ENCODE measurements at regions not wholly inside any gene's neighbourhood (a gene's known extent, or its start where the extent isn't known, plus 50 kb on each side); places are given as distances from the start of the nearest gene placed in this dataset.
A peak's percentile ranks its signal among the peaks of the same experiment; 100 is the strongest.
"Not testable (repeated sequence)": the region's sequence is repeated elsewhere in the genome, so short reads cannot be mapped to it uniquely, and the experiment has no call there.

DNA sequence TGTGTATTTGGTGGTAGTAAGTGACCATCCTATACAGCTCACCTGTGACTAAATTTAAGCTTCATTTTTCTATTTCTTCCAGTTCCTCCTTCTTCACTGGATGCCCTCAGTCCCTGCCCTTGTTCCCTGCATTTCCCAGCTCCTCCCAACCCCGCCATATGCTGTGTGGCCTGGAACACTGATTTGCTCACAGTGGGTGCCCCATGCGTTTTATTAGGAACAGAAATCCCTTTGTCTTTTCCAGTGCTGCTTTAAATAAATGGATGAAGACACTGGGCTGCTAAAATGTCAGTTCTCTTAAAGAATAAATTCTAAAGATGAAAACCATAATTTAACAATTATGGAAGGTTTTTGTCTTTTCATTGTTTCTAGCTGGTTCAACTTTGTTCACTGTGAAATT, 477.3 kb downstream of the DCDC2C start:
- in situ Hi-C loops (cut with HindIII; ENCODE audit: low pct_unique_long_range_greater_than_20kb, low sequenced_read_pairs), result no loop called here
- DNase-seq (ENCODE audit: low read depth), result no peak

DNA sequence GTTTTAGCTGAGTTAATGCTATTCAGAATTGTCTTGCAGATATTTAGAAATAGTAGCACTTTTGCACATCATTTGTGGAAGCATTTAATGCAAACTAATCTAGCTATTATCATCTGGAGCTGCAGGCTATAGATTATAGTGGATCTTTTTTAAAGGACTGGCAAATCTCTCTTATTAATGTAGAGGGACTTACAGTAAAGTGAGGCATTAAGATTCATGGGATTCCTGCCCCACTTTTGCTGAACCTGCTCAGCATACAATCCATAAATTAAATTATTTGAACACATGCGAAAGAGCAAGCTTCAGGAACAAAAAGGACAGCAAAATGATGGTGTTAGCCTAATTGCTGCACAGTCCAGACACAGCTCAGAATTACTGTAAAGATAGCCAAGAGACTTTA, 477.7 kb downstream of the DCDC2C start:
- in situ Hi-C loops (cut with HindIII; ENCODE audit: low pct_unique_long_range_greater_than_20kb, low sequenced_read_pairs), result no loop called here
- no peak for DNase-seq (ENCODE audit: low read depth)

DNA sequence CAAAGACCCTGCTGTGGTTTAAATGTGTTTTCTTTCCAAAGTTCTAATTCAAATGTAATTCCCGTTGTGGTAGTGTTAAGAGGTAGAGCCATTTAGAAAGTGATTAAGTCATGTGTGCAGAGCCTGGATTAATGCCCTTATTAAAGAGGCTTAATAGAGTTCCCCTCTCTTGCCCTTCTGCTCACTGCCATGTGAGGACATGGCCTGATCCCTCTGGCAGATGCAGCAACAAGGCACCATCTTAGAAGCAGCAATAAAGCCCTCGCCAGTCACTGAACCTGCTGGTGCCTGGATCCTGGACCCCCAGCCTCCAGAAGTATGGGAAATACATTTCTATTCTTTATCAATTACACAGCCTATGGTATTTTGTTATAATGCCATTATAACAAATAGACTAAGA, 485.2 kb downstream of the DCDC2C start:
- in situ Hi-C loops (cut with HindIII; ENCODE audit: low pct_unique_long_range_greater_than_20kb, low sequenced_read_pairs), result no loop called here

DNA sequence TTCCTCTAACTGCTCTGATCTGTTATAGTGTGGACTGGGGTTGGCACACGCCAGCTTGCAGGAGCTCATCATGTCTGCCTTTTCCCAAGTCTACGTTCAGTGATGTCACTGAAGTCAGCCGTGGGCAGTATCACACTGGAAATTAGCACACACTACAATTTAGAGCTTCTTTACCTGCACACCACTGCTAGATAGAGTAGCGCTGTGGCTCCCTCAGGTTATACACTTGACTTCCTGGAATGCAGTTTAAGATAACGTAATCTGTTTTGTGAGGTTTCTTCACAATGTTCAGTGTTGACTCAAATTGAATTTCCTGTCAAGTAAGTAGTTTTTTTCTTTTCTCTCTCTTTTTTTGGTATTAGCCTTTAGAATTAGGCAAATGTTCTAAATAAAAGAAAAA, 487.2 kb downstream of the DCDC2C start:
- in situ Hi-C loops (cut with HindIII; ENCODE audit: low pct_unique_long_range_greater_than_20kb, low sequenced_read_pairs), result no loop called here
- no peak for DNase-seq (ENCODE audit: low read depth)

More for the DNA sequence above, 485.2 kb downstream of the DCDC2C start:
- no peak for DNase-seq (ENCODE audit: low read depth)

DNA sequence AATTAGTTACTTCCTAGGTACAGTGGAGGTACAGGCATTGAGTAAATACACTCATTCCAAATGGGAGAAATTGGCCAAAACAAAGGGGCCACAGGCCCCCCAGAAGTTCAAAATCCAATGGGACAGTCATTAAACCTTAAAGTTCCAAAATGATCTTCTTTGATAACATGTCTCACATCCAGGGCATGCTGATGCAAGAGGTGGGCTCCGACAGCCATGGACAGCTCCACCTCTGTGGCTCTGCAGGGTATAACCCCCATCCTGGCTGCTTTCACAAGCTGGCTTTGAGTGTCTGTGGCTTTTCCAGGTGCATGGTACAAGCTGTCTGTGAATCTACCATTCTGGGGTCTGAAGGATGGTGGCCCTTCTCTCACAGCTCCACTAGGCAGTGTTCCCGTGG, 488.7 kb downstream of the DCDC2C start:
- DNase-seq (ENCODE audit: low read depth), result no peak
- in situ Hi-C loops (cut with HindIII; ENCODE audit: low pct_unique_long_range_greater_than_20kb, low sequenced_read_pairs), result no loop called here

DNA sequence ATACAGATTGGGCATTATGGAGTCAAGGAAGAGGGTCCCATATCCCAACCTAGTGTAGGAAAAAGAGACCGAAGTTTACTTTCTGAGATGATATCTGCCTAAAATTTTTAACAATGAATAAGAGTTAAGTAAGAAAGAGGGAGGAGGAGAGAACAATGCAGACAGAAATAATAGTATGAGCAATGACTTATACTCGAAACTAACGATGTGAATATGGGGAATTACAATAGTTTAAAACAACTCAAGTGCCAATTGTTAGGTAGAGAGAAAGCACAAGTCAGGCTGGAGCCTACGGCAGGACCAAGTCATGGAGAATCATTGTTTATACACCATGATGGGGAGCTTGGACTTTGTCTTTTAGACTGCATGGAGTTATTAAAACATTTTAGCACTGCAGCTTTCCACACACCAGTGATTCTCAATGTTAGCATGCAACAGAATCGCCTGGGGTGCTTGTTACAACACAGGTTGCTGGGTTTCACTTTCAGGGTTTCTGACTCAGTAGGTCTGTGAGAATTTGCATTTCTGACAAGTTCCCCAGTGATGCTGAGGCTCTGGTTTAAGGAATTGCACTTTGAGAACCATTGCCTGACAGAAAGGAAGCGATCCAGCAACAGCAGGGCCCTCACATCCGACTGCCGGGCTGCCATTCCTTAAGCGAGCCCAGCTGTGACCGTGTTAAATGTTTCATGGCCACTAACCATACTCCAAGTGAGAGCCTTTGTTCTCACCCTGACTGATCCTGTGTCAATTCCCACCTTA, 511.2 kb downstream of the DCDC2C start:
- peak; percentile 43 for DNase-seq (ENCODE audit: low read depth)
- in situ Hi-C loops (cut with HindIII; ENCODE audit: low pct_unique_long_range_greater_than_20kb, low sequenced_read_pairs), result no loop called here

DNA sequence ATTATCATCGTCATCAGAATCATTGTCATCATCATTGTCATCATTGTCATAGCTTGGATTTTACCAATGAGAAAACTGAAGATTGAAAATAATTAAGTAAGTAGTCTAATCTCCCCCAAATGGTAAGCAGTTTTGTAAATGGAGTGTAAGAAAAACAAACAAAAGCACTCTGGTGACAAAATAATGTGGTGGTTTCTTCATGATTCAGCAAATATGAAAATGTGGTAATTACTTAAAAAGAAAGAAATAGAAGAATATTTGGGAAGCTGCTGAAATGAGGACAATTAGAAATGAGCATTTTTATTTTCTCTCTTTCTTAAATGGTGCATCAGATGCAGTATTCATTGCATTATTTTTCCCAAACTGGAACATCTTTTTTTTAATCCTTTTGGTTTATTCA, 514.4 kb downstream of the DCDC2C start:
- no peak for DNase-seq (ENCODE audit: low read depth)
- in situ Hi-C loops (cut with HindIII; ENCODE audit: low pct_unique_long_range_greater_than_20kb, low sequenced_read_pairs), result no loop called here

DNA sequence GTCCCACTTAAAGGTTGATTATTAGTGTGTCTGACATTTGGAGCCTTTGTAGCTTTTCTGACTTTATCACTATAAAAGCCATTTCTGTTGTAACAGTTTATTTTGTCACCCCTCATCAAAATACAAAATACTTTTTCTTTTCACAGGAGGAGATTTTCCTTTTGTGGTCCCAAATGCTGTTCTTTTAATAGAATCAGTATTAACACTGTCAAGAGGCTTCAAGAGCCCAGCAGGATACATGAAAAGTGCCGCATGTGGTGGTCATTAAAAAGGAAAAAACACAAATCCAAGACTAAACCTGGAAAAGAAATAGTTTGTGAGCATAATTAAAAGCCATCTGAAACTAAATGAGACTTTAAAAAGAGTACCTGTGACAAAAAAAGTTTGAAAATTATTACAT, 515.7 kb downstream of the DCDC2C start:
- DNase-seq (ENCODE audit: low read depth), result no peak
- in situ Hi-C loops (cut with HindIII; ENCODE audit: low pct_unique_long_range_greater_than_20kb, low sequenced_read_pairs), result no loop called here

DNA sequence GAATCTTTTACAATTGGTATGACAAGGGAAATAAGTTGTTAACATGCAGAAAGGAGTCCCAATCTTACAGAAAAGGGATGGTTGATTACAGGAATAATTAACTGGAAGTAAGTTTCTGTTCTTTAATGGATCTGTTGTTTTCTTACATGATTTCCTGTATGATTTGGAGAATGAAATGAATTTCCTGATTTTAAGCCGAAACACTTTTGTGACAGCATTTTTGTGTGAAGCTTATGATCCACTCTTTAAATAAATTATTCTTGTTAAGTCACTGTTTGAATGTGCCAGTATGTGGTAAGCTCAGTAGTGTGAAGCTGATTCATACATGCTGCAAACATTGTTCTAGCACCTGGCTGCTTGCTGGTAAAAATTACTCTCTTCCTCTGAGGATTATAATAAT, 516.2 kb downstream of the DCDC2C start:
- in situ Hi-C loops (cut with HindIII; ENCODE audit: low pct_unique_long_range_greater_than_20kb, low sequenced_read_pairs), result no loop called here
- DNase-seq (ENCODE audit: low read depth), result no peak

DNA sequence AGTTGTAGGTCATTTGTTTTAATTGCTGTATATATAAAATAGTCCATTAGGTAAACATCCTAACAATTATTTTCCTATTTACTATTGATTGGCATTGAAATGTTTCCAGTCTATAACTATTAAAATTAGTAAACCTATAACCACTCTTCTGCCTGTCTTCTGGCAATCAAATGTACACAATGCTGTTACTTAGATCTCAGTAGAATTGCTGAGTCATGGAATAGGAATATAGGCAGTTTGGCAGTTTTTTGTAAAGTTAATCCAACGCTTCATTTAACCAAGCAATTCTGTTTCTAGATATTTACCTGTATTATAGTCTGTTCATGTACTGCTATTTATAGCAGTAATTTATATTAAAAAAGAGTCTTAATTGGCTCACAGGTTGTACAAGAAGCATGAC, 518.1 kb downstream of the DCDC2C start:
- DNase-seq (ENCODE audit: low read depth), result no peak
- in situ Hi-C loops (cut with HindIII; ENCODE audit: low pct_unique_long_range_greater_than_20kb, low sequenced_read_pairs), result no loop called here

DNA sequence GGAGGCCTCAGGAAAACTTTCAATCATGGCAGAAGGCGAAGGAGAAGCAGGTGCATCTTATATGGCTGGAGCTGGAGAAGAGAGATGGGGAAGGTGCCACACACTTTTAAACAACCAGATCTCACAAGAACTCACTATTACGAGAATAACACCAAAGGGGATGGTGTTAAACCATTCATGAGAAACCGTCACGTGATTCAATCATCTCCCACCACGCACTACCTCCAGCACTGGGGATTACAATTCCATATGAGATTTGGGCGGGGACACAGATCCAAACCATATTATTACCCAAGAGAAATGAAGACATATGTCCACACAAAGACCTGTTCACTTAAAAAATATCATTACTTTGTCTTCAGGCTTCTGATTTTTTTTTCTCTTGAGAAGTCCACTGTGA, 518.5 kb downstream of the DCDC2C start:
- in situ Hi-C loops (cut with HindIII; ENCODE audit: low pct_unique_long_range_greater_than_20kb, low sequenced_read_pairs), result no loop called here
- no peak for DNase-seq (ENCODE audit: low read depth)

DNA sequence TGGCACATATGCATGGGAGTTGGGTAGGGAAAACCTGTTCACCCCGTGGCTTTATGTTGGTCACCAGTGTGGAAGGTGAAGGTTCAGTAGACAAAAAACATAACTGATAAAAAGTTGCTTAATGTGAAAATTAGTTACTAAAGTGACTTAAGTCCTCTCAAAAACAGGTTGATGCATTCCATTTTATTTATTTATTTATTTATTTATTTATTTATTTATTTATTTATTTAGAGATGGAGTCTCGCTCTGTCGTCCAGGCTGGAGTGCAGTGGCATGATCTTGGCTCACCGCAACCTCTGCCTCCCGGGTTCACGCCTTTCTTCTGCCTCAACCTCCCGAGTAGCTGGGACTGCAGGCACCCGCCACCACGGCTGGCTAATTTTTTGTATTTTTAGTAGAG, 541.0 kb downstream of the DCDC2C start:
- DNase-seq (ENCODE audit: low read depth); in situ Hi-C loops (cut with HindIII; ENCODE audit: low pct_unique_long_range_greater_than_20kb, low sequenced_read_pairs): not testable (repeated sequence)

DNA sequence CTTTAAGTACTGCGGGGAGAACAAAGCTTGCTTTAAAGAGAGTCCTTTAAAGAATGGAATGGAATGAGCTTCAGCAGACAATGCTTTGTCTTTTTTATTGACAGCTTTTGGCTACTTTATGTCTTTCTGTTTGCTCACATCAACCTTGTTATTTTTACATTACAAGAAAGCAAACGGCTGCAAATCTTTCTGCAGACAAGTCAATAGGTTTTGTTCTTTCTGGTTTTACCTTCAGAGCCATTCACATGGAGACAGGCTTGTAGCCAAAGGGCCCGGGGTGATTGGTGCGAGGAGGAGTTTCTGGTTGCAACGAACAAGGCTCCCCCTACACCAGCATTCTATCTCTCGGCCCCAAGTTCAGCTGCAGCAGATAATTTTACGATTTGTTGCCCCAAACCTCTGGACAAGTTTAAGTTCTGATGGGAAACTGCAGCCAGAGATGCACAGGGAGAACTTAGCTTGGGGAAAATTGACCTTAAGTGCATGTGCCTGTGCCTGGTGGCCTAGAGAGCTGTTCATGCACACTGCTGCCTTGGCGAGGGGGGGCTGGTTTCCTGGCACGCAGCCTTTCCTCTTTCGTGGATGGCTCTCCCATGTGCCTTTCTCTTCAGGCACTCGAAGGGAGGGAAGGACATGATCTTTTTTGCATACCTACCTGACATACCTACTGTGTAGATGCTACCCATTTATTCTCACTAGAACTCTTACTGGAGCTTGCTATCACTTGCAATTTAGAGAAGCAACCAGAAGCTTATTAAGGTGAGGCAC, 543.2 kb downstream of the DCDC2C start:
- DNase-seq (ENCODE audit: low read depth), result no peak
- in situ Hi-C loops (cut with HindIII; ENCODE audit: low pct_unique_long_range_greater_than_20kb, low sequenced_read_pairs), result no loop called here

DNA sequence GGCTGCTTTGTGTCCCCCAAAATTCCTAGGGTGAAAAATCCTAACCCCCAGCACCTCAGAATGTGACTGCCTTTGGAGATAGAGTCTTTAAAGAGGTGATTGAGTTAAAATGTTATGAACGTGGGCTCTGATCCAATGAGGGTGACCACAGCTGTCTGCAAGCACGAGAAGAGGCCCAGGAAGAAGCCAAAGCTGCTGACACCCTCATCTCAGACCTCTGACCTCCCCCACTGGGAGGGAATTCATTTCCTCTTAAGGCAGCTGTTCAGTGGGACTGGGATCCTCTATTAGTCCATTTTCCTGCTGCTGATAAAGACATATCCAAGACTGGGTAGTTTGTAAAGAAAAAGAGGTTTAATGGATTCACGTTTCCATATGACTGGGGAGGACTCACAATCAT, 544.4 kb downstream of the DCDC2C start:
- no peak for DNase-seq (ENCODE audit: low read depth)
- in situ Hi-C loops (cut with HindIII; ENCODE audit: low pct_unique_long_range_greater_than_20kb, low sequenced_read_pairs), result no loop called here

DNA sequence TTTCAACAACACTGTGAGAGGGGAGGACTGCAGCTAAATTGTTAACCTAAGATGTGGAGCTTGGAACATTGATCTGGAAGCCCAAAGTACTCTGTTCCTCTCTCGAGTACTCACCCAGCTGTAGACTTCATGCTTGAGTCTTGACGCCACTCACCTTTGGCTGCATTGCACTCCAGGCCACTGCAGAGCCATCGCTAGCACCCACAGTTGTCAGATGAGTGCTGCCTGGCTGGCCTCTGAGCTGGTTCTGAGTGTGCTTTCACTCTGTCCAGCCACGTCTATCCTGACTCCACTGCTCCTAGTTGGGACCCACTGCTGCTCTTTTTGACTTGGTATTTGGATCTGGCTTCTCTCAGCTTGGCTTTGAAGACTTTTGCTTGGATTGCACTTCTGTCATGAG, 552.1 kb downstream of the DCDC2C start:
- no peak for DNase-seq (ENCODE audit: low read depth)
- in situ Hi-C loops (cut with HindIII; ENCODE audit: low pct_unique_long_range_greater_than_20kb, low sequenced_read_pairs), result no loop called here

DNA sequence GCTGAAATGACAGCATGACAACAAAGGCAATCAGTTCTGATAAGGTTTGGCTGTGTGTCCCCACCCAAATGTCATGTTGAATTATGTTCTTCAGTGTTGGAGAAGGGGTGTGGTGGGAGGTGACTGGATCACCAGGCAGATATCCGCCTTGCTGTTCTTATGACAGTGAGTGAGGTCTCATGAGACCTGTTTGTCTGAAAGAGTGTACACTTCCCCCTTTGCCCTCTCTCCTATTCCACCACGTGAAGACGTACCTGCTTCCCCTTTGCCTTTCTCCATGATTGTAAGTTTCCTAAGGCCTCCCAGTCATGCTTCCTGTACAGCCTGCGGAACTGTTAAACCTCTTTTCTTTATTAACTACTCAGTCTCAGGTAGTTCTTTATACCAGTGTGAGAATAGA, 553.0 kb downstream of the DCDC2C start:
- in situ Hi-C loops (cut with HindIII; ENCODE audit: low pct_unique_long_range_greater_than_20kb, low sequenced_read_pairs), result no loop called here
- no peak for DNase-seq (ENCODE audit: low read depth)

DNA sequence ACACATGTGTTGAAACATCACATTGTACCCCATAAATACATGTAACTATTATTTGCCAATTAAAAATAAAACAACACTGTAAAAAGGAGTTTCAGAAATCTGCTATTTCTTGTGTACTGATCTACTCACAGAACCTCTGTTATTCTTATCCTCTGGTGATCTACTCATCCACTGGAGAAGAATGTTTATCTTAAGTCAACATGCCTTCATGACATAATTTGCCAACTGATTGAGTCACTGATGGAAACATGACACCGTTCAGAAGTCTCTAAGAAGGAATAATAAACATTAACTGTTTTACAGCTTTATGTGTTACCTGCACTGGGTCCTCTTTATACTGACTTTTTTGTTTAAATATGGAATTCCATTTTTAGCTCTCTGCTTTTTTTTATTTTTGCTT, 555.2 kb downstream of the DCDC2C start:
- in situ Hi-C loops (cut with HindIII; ENCODE audit: low pct_unique_long_range_greater_than_20kb, low sequenced_read_pairs), result no loop called here
- peak; percentile 49 for DNase-seq (ENCODE audit: low read depth)

DNA sequence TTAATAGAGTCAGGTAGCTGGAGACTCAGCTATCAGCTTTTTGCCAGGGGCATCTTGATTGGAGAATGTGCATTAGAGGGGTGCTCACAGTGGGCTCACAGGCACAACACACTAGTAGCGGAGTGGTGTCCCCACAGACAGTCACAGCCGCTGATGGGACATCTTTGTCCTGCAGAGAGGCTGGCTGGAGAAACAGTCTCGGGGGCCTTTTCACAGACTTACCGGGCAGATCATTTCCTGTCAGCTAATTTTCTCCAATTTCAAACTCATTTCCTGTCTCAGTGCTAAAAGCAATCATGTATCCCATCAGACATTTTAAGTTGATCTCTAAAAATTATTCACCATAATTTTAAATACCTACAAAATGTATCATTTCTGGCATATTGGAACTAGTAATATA, 562.6 kb downstream of the DCDC2C start:
- in situ Hi-C loops (cut with HindIII; ENCODE audit: low pct_unique_long_range_greater_than_20kb, low sequenced_read_pairs), result no loop called here
- DNase-seq (ENCODE audit: low read depth), result no peak

DNA sequence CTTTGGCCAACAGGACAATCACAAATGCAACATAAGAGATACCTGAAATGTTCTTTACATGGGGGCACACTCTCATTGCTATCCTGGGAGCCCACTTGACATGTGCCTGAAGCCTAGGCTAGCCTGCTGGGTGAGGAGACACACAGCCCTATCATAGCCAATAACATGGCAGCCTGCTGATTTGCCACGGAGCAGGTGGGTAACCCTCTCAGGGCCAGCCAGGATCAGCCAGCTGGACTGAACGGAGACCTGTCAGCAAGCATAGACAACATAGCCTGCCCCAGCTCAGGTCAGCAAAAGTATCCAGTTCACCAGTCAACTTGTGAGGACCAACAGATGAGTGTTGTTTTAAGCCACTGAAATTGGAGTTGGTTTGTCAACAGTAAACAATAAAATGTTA, 566.5 kb downstream of the DCDC2C start:
- no peak for DNase-seq (ENCODE audit: low read depth)
- in situ Hi-C loops (cut with HindIII; ENCODE audit: low pct_unique_long_range_greater_than_20kb, low sequenced_read_pairs), result no loop called here

All from Caki2 (cell line).